ENCODE measurements at regions not wholly inside any gene's neighbourhood (a gene's known extent, or its start where the extent isn't known, plus 50 kb on each side); places are given as distances from the start of the nearest gene placed in this dataset.
"Not testable (repeated sequence)": the region's sequence is repeated elsewhere in the genome, so short reads cannot be mapped to it uniquely, and the experiment has no call there.

GRCh38 chr11:114949614-114950351, 271.5 kb downstream of the NXPE2 start:
- no peak for DNase-seq

GRCh38 chr11:114953039-114953438, 274.7 kb downstream of the NXPE2 start:
- DNase-seq: no peak

GRCh38 chr11:114955923-114956322, 277.6 kb downstream of the NXPE2 start:
- no peak for DNase-seq

GRCh38 chr11:114956566-114956965, 278.2 kb downstream of the NXPE2 start:
- no peak for DNase-seq

- DNase-seq: no peak
Observed at GRCh38 chr11:114959953-114960505, 281.7 kb downstream of the NXPE2 start.

GRCh38 chr11:114960819-114961218, 282.5 kb downstream of the NXPE2 start:
- not testable (repeated sequence) for DNase-seq

GRCh38 chr11:114964676-114965214, 286.4 kb downstream of the NXPE2 start:
- DNase-seq: no peak

- no peak for DNase-seq
Observed at GRCh38 chr11:114970927-114971645, 292.8 kb downstream of the NXPE2 start.

GRCh38 chr11:114972105-114972504, 293.8 kb downstream of the NXPE2 start:
- no peak for DNase-seq

- no peak for DNase-seq
Observed at GRCh38 chr11:114977651-114978050, 299.3 kb downstream of the NXPE2 start.

GRCh38 chr11:114982141-114982540, 303.8 kb downstream of the NXPE2 start:
- DNase-seq: no peak

GRCh38 chr11:114984611-114985163, 306.4 kb downstream of the NXPE2 start:
- DNase-seq: no peak

- DNase-seq: no peak
Observed at GRCh38 chr11:114986365-114986764, 308.0 kb downstream of the NXPE2 start.

GRCh38 chr11:114987186-114987760, 308.9 kb downstream of the NXPE2 start:
- no peak for DNase-seq

GRCh38 chr11:114988644-114989043, 310.3 kb downstream of the NXPE2 start:
- DNase-seq: no peak

GRCh38 chr11:114989536-114989935, 311.2 kb downstream of the NXPE2 start:
- no peak for DNase-seq

- no peak for DNase-seq
Observed at GRCh38 chr11:115005663-115006062, 327.3 kb downstream of the NXPE2 start.

- no peak for DNase-seq
Observed at GRCh38 chr11:115007851-115008250, 329.5 kb downstream of the NXPE2 start.

GRCh38 chr11:115008799-115009198, 330.5 kb downstream of the NXPE2 start:
- DNase-seq: no peak

GRCh38 chr11:115017529-115017928, 339.2 kb downstream of the NXPE2 start:
- no peak for DNase-seq

GRCh38 chr11:115030166-115030565, 351.8 kb downstream of the NXPE2 start:
- no peak for DNase-seq

GRCh38 chr11:115036406-115037180, 358.3 kb downstream of the NXPE2 start:
- no peak for DNase-seq
